NB4 (cell line): ENCODE measurements at regions not wholly inside any gene's neighbourhood (a gene's known extent, or its start where the extent isn't known, plus 50 kb on each side); places are given as distances from the start of the nearest gene placed in this dataset.

Experiments
- DNase-seq: peaks from one replicate; pipeline ENCODE4 v3.0.0; 2010; ENCODE audit warnings: low read depth
- H3K4me3 ChIP-seq: one replicate; pipeline ENCODE4 v1.5.1; 2011; ENCODE audit warnings: mild to moderate bottlenecking, low read depth, low read length, moderate library complexity
- CTCF ChIP-seq: IDR thresholded peaks from one replicate; pipeline ENCODE4 v1.5.1; 2012; ENCODE audit warnings: low read depth, low read length
- MAX ChIP-seq: IDR thresholded peaks from 2 replicates; pipeline ENCODE4 v1.6.1; 2011; ENCODE audit warnings: low read depth, low read length
- MYC ChIP-seq: IDR thresholded peaks from 2 replicates; pipeline ENCODE4 v1.6.1; 2011; ENCODE audit warnings: low read depth, low read length
- POLR2A ChIP-seq: IDR thresholded peaks from 2 replicates; pipeline ENCODE4 v1.6.1; 2011; ENCODE audit warnings: mild to moderate bottlenecking; ENCODE audit not compliant: insufficient read length; ENCODE audit errors: extremely low read depth

GRCh38 chr2:146868051-146868450 lies 976.8 kb upstream of the ACVR2A start:
- TF ChIP-seq MYC (no peak), POLR2A (no peak), CTCF (no peak), MAX (no peak)
- no peak overlapping the region for H3K4me3 ChIP-seq
- DNase-seq = no peak

GRCh38 chr2:146867477-146867986 lies 977.3 kb upstream of the ACVR2A start:
- no peak overlapping the region for H3K4me3 ChIP-seq
- TF ChIP-seq POLR2A = no peak
- no peak for TF ChIP-seq MYC
- TF ChIP-seq MAX = no peak
- no peak for TF ChIP-seq CTCF
- DNase-seq = no peak

- no peak overlapping the region for H3K4me3 ChIP-seq
- no peak for DNase-seq
- TF ChIP-seq MYC = no peak
- no peak for TF ChIP-seq CTCF
- no peak for TF ChIP-seq MAX
- TF ChIP-seq POLR2A = no peak
Measured at GRCh38 chr2:146853741-146854444, 990.9 kb upstream of the ACVR2A start.

- TF ChIP-seq CTCF (no peak), MYC (no peak), POLR2A (no peak), MAX (no peak)
- H3K4me3 ChIP-seq = no peak overlapping the region
- no peak for DNase-seq
Measured at GRCh38 chr2:146852661-146853060, 992.2 kb upstream of the ACVR2A start.

- no peak for DNase-seq
- TF ChIP-seq MYC (no peak), CTCF (no peak), MAX (no peak), POLR2A (no peak)
- no peak overlapping the region for H3K4me3 ChIP-seq
Measured at GRCh38 chr2:146850746-146851145, 994.1 kb upstream of the ACVR2A start.

GRCh38 chr2:146847846-146848245 lies 997.0 kb upstream of the ACVR2A start:
- H3K4me3 ChIP-seq = no peak overlapping the region
- no peak for DNase-seq
- TF ChIP-seq MYC (no peak), POLR2A (no peak), MAX (no peak), CTCF (no peak)
